HEK293 (cell line): ENCODE measurements at regions not wholly inside any gene's neighbourhood (a gene's known extent, or its start where the extent isn't known, plus 50 kb on each side); places are given as distances from the start of the nearest gene placed in this dataset.

Source experiments
- CTCF ChIP-seq: fragments of 450-650 bp; formaldehyde crosslinking; IDR thresholded peaks from 2 replicates; pipeline ENCODE4 v1.5.1; 2016; ENCODE audit warnings: missing biosample characterization, missing genetic modification characterization
- IKZF3 ChIP-seq: fragments of 450-650 bp; IDR thresholded peaks from 2 replicates; pipeline ENCODE4 v1.5.0; 2018; ENCODE audit warnings: missing biosample characterization, mild to moderate bottlenecking, missing genetic modification characterization, moderate library complexity
- YY1 ChIP-seq: fragments of 450-650 bp; formaldehyde crosslinking; IDR thresholded peaks from 2 replicates; pipeline ENCODE4 v1.5.1; 2018; ENCODE audit warnings: missing biosample characterization, missing genetic modification characterization
- ZBTB1 ChIP-seq: fragments of 450-650 bp; formaldehyde crosslinking; IDR thresholded peaks from 2 replicates; pipeline ENCODE4 v1.5.1; 2016; ENCODE audit warnings: missing biosample characterization, missing genetic modification characterization
- ZNF138 ChIP-seq: fragments of 450-650 bp; formaldehyde crosslinking; IDR thresholded peaks from 2 replicates; pipeline ENCODE4 v1.5.1; 2016; ENCODE audit warnings: missing biosample characterization, missing genetic modification characterization, borderline replicate concordance

GRCh38 chr18:70398076-70398475, 109.2 kb downstream of the SOCS6 start:
- TF ChIP-seq ZBTB1 (tag by site-specific recombination) (no peak), CTCF (tag by site-specific recombination) (no peak), YY1 (tag by site-specific recombination) (no peak), ZNF138 (tag by site-specific recombination) (no peak), IKZF3 (tag by site-specific recombination) (no peak)
